Hepatocyte (in vitro differentiated cells): ENCODE measurements at regions not wholly inside any gene's neighbourhood (a gene's known extent, or its start where the extent isn't known, plus 50 kb on each side); places are given as distances from the start of the nearest gene placed in this dataset.

ENCODE experiments used
- DNase-seq: peaks from one replicate; pipeline ENCODE4 v3.0.0-alpha.2; 2016; ENCODE audit warnings: low spot score
- H2AFZ ChIP-seq: fragments of 200-600 bp; sonication (generic); 2 replicates; pipeline ENCODE4 v1.6.0; 2016; ENCODE audit warnings: antibody characterized with exemption, mild to moderate bottlenecking
- H3K27ac ChIP-seq: fragments of 200-600 bp; sonication (generic); 2 replicates; pipeline ENCODE4 v1.5.1; 2016; ENCODE audit warnings: mild to moderate bottlenecking
- H3K27me3 ChIP-seq: fragments of 200-600 bp; sonication (generic); 2 replicates; pipeline ENCODE4 v1.6.1; 2016
- H3K36me3 ChIP-seq: fragments of 200-600 bp; sonication (generic); replicated peaks from 2 replicates; pipeline ENCODE4 v1.5.1; 2016; ENCODE audit warnings: low read depth; ENCODE audit not compliant: insufficient read depth
- H3K4me1 ChIP-seq: fragments of 200-600 bp; sonication (generic); 2 replicates; pipeline ENCODE4 v1.5.1; 2016; ENCODE audit warnings: mild to moderate bottlenecking, moderate library complexity; ENCODE audit not compliant: insufficient read depth
- H3K4me2 ChIP-seq: fragments of 200-600 bp; sonication (generic); 2 replicates; pipeline ENCODE4 v1.6.0; 2016
- H3K4me3 ChIP-seq: fragments of 200-600 bp; sonication (generic); 2 replicates; pipeline ENCODE4 v1.5.1; 2016; ENCODE audit warnings: mild to moderate bottlenecking
- H3K79me2 ChIP-seq: fragments of 200-600 bp; sonication (generic); 2 replicates; pipeline ENCODE4 v1.6.0; 2017; ENCODE audit warnings: mild to moderate bottlenecking
- H3K9me2 ChIP-seq: fragments of 200-600 bp; sonication (generic); replicated peaks from 2 replicates; pipeline ENCODE4 v1.6.0; 2017; ENCODE audit warnings: mild to moderate bottlenecking; ENCODE audit not compliant: insufficient read depth
- H3K9me3 ChIP-seq: fragments of 200-600 bp; sonication (generic); 2 replicates; pipeline ENCODE4 v1.5.1; 2016; ENCODE audit warnings: low read depth, mild to moderate bottlenecking
- H4K20me1 ChIP-seq: fragments of 200-600 bp; sonication (generic); 2 replicates; pipeline ENCODE4 v1.6.0; 2016; ENCODE audit warnings: mild to moderate bottlenecking; ENCODE audit not compliant: insufficient read depth, poor library complexity, severe bottlenecking
- CTCF ChIP-seq: fragments of 200-600 bp; sonication (generic); IDR thresholded peaks from 2 replicates; pipeline ENCODE4 v1.5.1; 2016; ENCODE audit warnings: antibody characterized with exemption, mild to moderate bottlenecking; ENCODE audit not compliant: poor library complexity
- EZH2 ChIP-seq: fragments of 200-600 bp; sonication (generic); IDR thresholded peaks from 2 replicates; pipeline ENCODE4 v1.6.1; 2016; ENCODE audit warnings: antibody characterized with exemption, mild to moderate bottlenecking, borderline replicate concordance
- EZH2phosphoT487 ChIP-seq: fragments of 200-600 bp; sonication (generic); IDR thresholded peaks from one replicate; pipeline ENCODE4 v1.6.1; 2018; ENCODE audit warnings: antibody characterized with exemption, mild to moderate bottlenecking, low read depth, moderate library complexity; ENCODE audit not compliant: unreplicated experiment, severe bottlenecking
- WGBS: methylation state at CpG from one replicate; pipeline ENCODE4 v1.1.6; 2016; ENCODE audit warnings: low lambda C conversion rate; ENCODE audit errors: missing lambda C conversion rate; 5-methylcytosine and 5-hydroxymethylcytosine counted together

GRCh38 chr16:79914961-79915720 lies 314.6 kb upstream of the MAF start:
- H3K79me2 ChIP-seq: no peaks in the 10 kb centered on the region
- H3K36me3 ChIP-seq: no peaks in the 10 kb centered on the region
- no peaks in the 10 kb centered on the region for H4K20me1 ChIP-seq
- DNase-seq: no peak
- H2AFZ ChIP-seq: no peak overlapping the region
- peaks cover 3% of the 10 kb centered on the region for H3K4me1 ChIP-seq
- H3K4me3 ChIP-seq: no peak overlapping the region
- WGBS: 73% methylated on average over 5 of the region's 5 CpGs
- H3K4me2 ChIP-seq: no peak overlapping the region
- no peaks in the 10 kb centered on the region for H3K9me2 ChIP-seq
- H3K9me3 ChIP-seq: no peaks in the 10 kb centered on the region
- H3K27me3 ChIP-seq: no peaks in the 10 kb centered on the region
- H3K27ac ChIP-seq: no peak overlapping the region
- no peak for TF ChIP-seq EZH2
- no peak for TF ChIP-seq CTCF
- TF ChIP-seq EZH2phosphoT487: no peak

GRCh38 chr16:79912592-79913310 lies 312.2 kb upstream of the MAF start:
- WGBS: 77% methylated on average over 7 of the region's 7 CpGs
- no peaks in the 10 kb centered on the region for H3K36me3 ChIP-seq
- H3K9me3 ChIP-seq: no peaks in the 10 kb centered on the region
- no peak overlapping the region for H2AFZ ChIP-seq
- DNase-seq: no peak
- H3K27ac ChIP-seq: no peak overlapping the region
- TF ChIP-seq EZH2: no peak
- TF ChIP-seq EZH2phosphoT487: no peak
- no peak for TF ChIP-seq CTCF
- H3K4me2 ChIP-seq: no peak overlapping the region
- H3K4me3 ChIP-seq: no peak overlapping the region
- H4K20me1 ChIP-seq: no peaks in the 10 kb centered on the region
- H3K4me1 ChIP-seq: peaks cover 3% of the 10 kb centered on the region
- no peaks in the 10 kb centered on the region for H3K27me3 ChIP-seq
- no peaks in the 10 kb centered on the region for H3K9me2 ChIP-seq
- H3K79me2 ChIP-seq: no peaks in the 10 kb centered on the region

GRCh38 chr16:79911660-79912059 lies 311.1 kb upstream of the MAF start:
- Histone ChIP-seq H3K27ac (no peak overlapping the region), H3K4me3 (no peak overlapping the region), H3K9me2 (no peaks in the 10 kb centered on the region), H3K36me3 (no peaks in the 10 kb centered on the region), H3K27me3 (no peaks in the 10 kb centered on the region), H2AFZ (no peak overlapping the region), H3K4me1 (peaks cover 3% of the 10 kb centered on the region), H4K20me1 (no peaks in the 10 kb centered on the region), H3K9me3 (no peaks in the 10 kb centered on the region), H3K79me2 (no peaks in the 10 kb centered on the region), H3K4me2 (no peak overlapping the region)
- 98% methylated on average over 2 of the region's 2 CpGs for WGBS
- TF ChIP-seq CTCF: no peak
- no peak for TF ChIP-seq EZH2phosphoT487
- TF ChIP-seq EZH2: no peak
- no peak for DNase-seq
